ENCODE measurements at regions not wholly inside any gene's neighbourhood (a gene's known extent, or its start where the extent isn't known, plus 50 kb on each side); places are given as distances from the start of the nearest gene placed in this dataset.

DNA sequence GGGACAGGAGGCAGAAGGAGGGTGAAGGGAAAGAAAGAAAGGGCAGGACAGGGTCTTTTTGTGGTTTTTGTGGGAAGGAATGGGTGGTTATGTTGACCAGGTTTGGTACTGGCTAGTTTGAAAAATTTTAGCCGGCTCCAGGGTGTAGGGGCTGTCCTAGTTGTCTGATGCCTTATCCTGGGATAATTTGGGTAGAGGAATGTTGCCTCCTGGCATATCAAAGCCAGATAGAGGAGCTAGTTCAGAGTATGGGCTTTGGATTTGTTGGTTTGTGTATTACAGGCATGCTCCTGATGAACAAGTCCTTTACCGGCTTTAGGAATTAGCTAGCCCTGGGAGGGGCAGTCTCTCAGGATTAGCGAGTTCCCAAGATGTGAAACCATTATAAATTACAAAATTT, 101.1 kb upstream of the LHCGR start:
- Mint-ChIP-seq H3K4me3 (ENCODE audit: low read depth, unreplicated experiment) (no peak overlapping the region), H3K27me3 (ENCODE audit: unreplicated experiment) (peaks cover 38% of the 10 kb centered on the region), H3K9me3 (ENCODE audit: low read depth, unreplicated experiment) (peaks cover 2% of the 10 kb centered on the region), H3K27ac (ENCODE audit: unreplicated experiment) (no peak overlapping the region), H3K4me1 (ENCODE audit: low read depth, unreplicated experiment) (no peaks in the 10 kb centered on the region), H3K36me3 (ENCODE audit: insufficient read depth, unreplicated experiment) (no peaks in the 10 kb centered on the region)
- CTCF ChIA-PET, result no interaction called here
- TF ChIP-seq, protein P1, sequence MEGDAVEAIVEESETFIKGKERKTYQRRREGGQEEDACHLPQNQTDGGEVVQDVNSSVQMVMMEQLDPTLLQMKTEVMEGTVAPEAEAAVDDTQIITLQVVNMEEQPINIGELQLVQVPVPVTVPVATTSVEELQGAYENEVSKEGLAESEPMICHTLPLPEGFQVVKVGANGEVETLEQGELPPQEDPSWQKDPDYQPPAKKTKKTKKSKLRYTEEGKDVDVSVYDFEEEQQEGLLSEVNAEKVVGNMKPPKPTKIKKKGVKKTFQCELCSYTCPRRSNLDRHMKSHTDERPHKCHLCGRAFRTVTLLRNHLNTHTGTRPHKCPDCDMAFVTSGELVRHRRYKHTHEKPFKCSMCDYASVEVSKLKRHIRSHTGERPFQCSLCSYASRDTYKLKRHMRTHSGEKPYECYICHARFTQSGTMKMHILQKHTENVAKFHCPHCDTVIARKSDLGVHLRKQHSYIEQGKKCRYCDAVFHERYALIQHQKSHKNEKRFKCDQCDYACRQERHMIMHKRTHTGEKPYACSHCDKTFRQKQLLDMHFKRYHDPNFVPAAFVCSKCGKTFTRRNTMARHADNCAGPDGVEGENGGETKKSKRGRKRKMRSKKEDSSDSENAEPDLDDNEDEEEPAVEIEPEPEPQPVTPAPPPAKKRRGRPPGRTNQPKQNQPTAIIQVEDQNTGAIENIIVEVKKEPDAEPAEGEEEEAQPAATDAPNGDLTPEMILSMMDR (IDR thresholded peaks at IDR 0.05; ENCODE audit: unreplicated experiment), result no peak
- no TSS peak for BruUV-seq (replicated peaks)
- no peak for DNase-seq
- intact Hi-C loops (cut with micrococcal nuclease; ENCODE audit: unreplicated experiment), result no loop called here

DNA sequence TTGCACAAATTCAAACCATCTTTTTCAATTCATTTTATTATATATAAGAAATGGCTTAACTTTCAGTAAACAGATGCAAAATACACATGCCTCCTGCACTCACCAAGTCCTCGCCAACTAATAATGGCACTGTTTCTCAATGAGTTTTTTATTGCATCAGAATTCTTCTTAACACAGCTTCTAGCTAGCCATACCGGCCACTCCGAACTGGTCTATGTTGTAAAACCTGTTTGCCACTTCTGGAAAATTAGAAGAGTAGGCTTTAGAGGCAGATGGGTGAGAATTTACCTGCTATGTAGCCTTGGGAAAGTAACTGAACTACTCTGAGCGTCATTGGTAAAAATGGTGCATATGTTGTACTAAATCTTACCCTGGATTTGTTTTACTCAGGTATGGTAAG, 100.6 kb upstream of the LHCGR start:
- no peak overlapping the region for H3K4me3 Mint-ChIP-seq (ENCODE audit: low read depth, unreplicated experiment)
- H3K27ac Mint-ChIP-seq (ENCODE audit: unreplicated experiment), result no peak overlapping the region
- H3K27me3 Mint-ChIP-seq (ENCODE audit: unreplicated experiment), result peaks cover 32% of the 10 kb centered on the region
- H3K4me1 Mint-ChIP-seq (ENCODE audit: low read depth, unreplicated experiment), result no peaks in the 10 kb centered on the region
- CTCF ChIA-PET, result interaction anchor here (0.6 kb wide), 1 partner anchor 84 kb away, joined by 3 read pairs; no protein-coding TSS in a partner anchor
- H3K9me3 Mint-ChIP-seq (ENCODE audit: low read depth, unreplicated experiment), result no peaks in the 10 kb centered on the region
- BruUV-seq (replicated peaks), result no TSS peak
- no peak for DNase-seq
- intact Hi-C loops (cut with micrococcal nuclease; ENCODE audit: unreplicated experiment), result no loop called here
- H3K36me3 Mint-ChIP-seq (ENCODE audit: insufficient read depth, unreplicated experiment), result no peaks in the 10 kb centered on the region
- TF ChIP-seq, protein P1 (IDR thresholded peaks at IDR 0.05; ENCODE audit: unreplicated experiment), result no peak

DNA sequence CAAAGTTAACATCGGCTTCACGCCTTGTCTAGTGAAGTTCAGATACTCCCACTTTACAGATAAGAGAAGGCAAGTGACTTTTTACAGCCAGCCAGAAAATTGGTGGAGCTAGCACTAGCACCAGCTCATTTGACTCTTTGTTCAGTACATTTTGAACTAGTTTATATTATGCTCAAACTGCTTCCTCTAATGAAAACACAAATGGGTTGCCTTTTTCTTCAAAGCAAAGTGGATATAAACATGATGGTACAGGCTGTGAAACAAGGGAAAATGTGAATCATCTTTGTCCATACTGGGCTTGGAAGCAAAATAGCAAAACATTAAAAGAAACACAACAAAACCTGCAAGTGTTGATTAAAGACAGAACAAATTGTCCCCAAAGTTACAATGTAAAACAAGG, 99.6 kb upstream of the LHCGR start:
- TF ChIP-seq, protein P1 (IDR thresholded peaks at IDR 0.05; ENCODE audit: unreplicated experiment), result no peak
- Mint-ChIP-seq H3K27me3 (ENCODE audit: unreplicated experiment) (peaks cover 27% of the 10 kb centered on the region), H3K4me3 (ENCODE audit: low read depth, unreplicated experiment) (no peak overlapping the region), H3K9me3 (ENCODE audit: low read depth, unreplicated experiment) (no peaks in the 10 kb centered on the region), H3K4me1 (ENCODE audit: low read depth, unreplicated experiment) (no peaks in the 10 kb centered on the region), H3K27ac (ENCODE audit: unreplicated experiment) (no peak overlapping the region), H3K36me3 (ENCODE audit: insufficient read depth, unreplicated experiment) (no peaks in the 10 kb centered on the region)
- intact Hi-C loops (cut with micrococcal nuclease; ENCODE audit: unreplicated experiment), result no loop called here
- no peak for DNase-seq
- CTCF ChIA-PET, result no interaction called here
- BruUV-seq (replicated peaks), result no TSS peak

DNA sequence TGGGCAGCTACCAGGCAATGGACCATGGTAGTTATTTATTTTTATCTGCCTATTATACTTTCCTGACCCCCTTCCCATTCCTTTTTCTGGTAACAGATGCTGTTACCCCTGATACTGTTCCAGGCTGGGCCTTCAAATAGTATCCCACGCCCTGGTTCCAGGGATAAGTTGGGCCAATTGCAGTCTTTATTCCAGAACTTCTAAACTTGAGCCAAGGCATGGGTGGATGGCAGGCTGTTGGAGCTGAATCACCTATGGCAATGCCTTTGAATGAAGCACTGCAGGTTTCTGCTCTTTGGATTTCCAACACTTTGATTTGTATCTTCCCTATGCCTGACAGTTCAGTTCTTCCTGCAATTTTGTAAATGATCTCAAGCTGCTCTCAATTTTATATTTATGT, 99.2 kb upstream of the LHCGR start:
- no peak for DNase-seq
- no peak overlapping the region for H3K4me3 Mint-ChIP-seq (ENCODE audit: low read depth, unreplicated experiment)
- no peaks in the 10 kb centered on the region for H3K36me3 Mint-ChIP-seq (ENCODE audit: insufficient read depth, unreplicated experiment)
- H3K9me3 Mint-ChIP-seq (ENCODE audit: low read depth, unreplicated experiment), result no peaks in the 10 kb centered on the region
- peaks cover 27% of the 10 kb centered on the region for H3K27me3 Mint-ChIP-seq (ENCODE audit: unreplicated experiment)
- CTCF ChIA-PET, result no interaction called here
- no peaks in the 10 kb centered on the region for H3K4me1 Mint-ChIP-seq (ENCODE audit: low read depth, unreplicated experiment)
- intact Hi-C loops (cut with micrococcal nuclease; ENCODE audit: unreplicated experiment), result no loop called here
- BruUV-seq (replicated peaks), result no TSS peak
- TF ChIP-seq, protein P1 (IDR thresholded peaks at IDR 0.05; ENCODE audit: unreplicated experiment), result no peak
- H3K27ac Mint-ChIP-seq (ENCODE audit: unreplicated experiment), result no peak overlapping the region

DNA sequence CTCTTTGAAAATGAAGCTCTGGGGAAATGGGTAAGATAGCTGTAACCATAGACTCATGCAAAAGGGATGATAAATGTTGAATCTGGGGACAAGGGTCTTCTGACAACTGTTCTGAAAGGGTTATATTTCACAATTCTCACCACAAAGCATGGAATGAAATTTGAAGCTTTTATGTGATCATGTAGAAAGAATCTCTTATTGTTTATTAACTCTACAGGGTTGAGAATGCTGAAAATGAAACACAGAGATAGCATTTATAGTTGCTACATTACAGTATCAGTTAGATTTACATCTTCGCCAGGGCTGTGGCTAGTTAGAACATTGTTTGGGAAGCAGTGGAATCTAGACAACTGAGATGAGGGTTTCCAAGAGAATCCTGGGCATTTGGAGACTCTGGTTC, 97.4 kb upstream of the LHCGR start:
- Mint-ChIP-seq H3K4me1 (ENCODE audit: low read depth, unreplicated experiment) (no peaks in the 10 kb centered on the region), H3K36me3 (ENCODE audit: insufficient read depth, unreplicated experiment) (no peaks in the 10 kb centered on the region), H3K27me3 (ENCODE audit: unreplicated experiment) (peaks cover 27% of the 10 kb centered on the region), H3K9me3 (ENCODE audit: low read depth, unreplicated experiment) (no peaks in the 10 kb centered on the region), H3K4me3 (ENCODE audit: low read depth, unreplicated experiment) (no peak overlapping the region), H3K27ac (ENCODE audit: unreplicated experiment) (no peak overlapping the region)
- no TSS peak for BruUV-seq (replicated peaks)
- TF ChIP-seq, protein P1 (IDR thresholded peaks at IDR 0.05; ENCODE audit: unreplicated experiment), result no peak
- intact Hi-C loops (cut with micrococcal nuclease; ENCODE audit: unreplicated experiment), result no loop called here
- CTCF ChIA-PET, result no interaction called here
- no peak for DNase-seq
